SU-DHL-6 (cell line): ENCODE measurements at regions not wholly inside any gene's neighbourhood (a gene's known extent, or its start where the extent isn't known, plus 50 kb on each side); places are given as distances from the start of the nearest gene placed in this dataset.

Source experiments
- H2AFZ ChIP-seq: fragments of 200-600 bp; sonication (generic); 2 replicates; pipeline ENCODE4 v1.6.1; 2014; ENCODE audit warnings: low read depth, mild to moderate bottlenecking, moderate library complexity, mixed read lengths, antibody characterized with exemption, low read length; ENCODE audit not compliant: severe bottlenecking
- H3F3A ChIP-seq: fragments of 200-600 bp; shearing (Covaris generic); 2 replicates; pipeline ENCODE4 v1.6.0; 2016; ENCODE audit warnings: antibody characterized with exemption, mild to moderate bottlenecking; ENCODE audit not compliant: insufficient read depth
- H3K27ac ChIP-seq: fragments of 200-600 bp; sonication (generic); 2 replicates; pipeline ENCODE4 v1.5.1; 2016; ENCODE audit warnings: low read depth, mild to moderate bottlenecking, low read length, moderate library complexity, mixed read lengths
- H3K27me3 ChIP-seq: fragments of 200-600 bp; sonication (generic), shearing (Covaris generic); 2 replicates; pipeline ENCODE4 v1.6.0; 2014; ENCODE audit warnings: mild to moderate bottlenecking, low read length
- H3K36me3 ChIP-seq: fragments of 200-600 bp; sonication (generic); 2 replicates; pipeline ENCODE4 v1.6.1; 2014; ENCODE audit warnings: mild to moderate bottlenecking, low read length, mixed read lengths
- H3K4me2 ChIP-seq: fragments of 300-600, 200-600 bp; shearing (Covaris generic), sonication (generic); 2 replicates; pipeline ENCODE4 v1.6.0; 2014; ENCODE audit warnings: low read length, low read depth, mild to moderate bottlenecking; ENCODE audit not compliant: poor library complexity, severe bottlenecking
- H3K4me3 ChIP-seq: fragments of 200-600 bp; sonication (generic); 2 replicates; pipeline ENCODE4 v1.5.1; 2014; ENCODE audit warnings: antibody characterized with exemption, low read length, mild to moderate bottlenecking, mixed read lengths; ENCODE audit not compliant: insufficient read depth, poor library complexity, severe bottlenecking
- H3K79me2 ChIP-seq: fragments of 200-600 bp; sonication (generic); 2 replicates; pipeline ENCODE4 v1.6.1; 2014; ENCODE audit warnings: mild to moderate bottlenecking, low read length, moderate library complexity; ENCODE audit not compliant: insufficient read depth
- H3K9ac ChIP-seq: fragments of 200-600 bp; sonication (generic); 2 replicates; pipeline ENCODE4 v1.7.0; 2014; ENCODE audit warnings: mild to moderate bottlenecking, low read length
- H3K9me2 ChIP-seq: fragments of 200-600 bp; sonication (generic); replicated peaks from 2 replicates; pipeline ENCODE4 v1.6.1; 2014; ENCODE audit warnings: low read length; ENCODE audit not compliant: insufficient read depth
- H3K9me3 ChIP-seq: fragments of 200-600 bp; sonication (generic); 2 replicates; pipeline ENCODE4 v1.6.1; 2014; ENCODE audit warnings: low read length, mixed read lengths; ENCODE audit not compliant: insufficient read depth
- H4K20me1 ChIP-seq: fragments of 200-600 bp; sonication (generic); 2 replicates; pipeline ENCODE4 v1.6.1; 2014; ENCODE audit warnings: low read depth, mild to moderate bottlenecking, antibody characterized with exemption, low read length, moderate library complexity, mixed read lengths
- CTCF ChIP-seq: fragments of 200-600 bp; sonication (generic); IDR thresholded peaks from one replicate; pipeline ENCODE4 v1.5.1; 2017; ENCODE audit warnings: antibody characterized with exemption, mild to moderate bottlenecking, low read length, moderate library complexity; ENCODE audit not compliant: insufficient read depth, poor library complexity, severe bottlenecking
- EZH2phosphoT487 ChIP-seq: fragments of 200-600 bp; sonication (generic), shearing (Covaris generic); conservative IDR thresholded peaks from 2 replicates; pipeline ENCODE4 v1.6.1; 2018; ENCODE audit warnings: mild to moderate bottlenecking, antibody characterized with exemption, low read length, moderate library complexity, mixed read lengths

- Histone ChIP-seq H3K4me3 (no peak overlapping the region), H3K27ac (no peak overlapping the region)
Measured at GRCh38 chr12:59472273-59472672, 123.6 kb upstream of the SLC16A7 start.

GRCh38 chr12:59459966-59460660 is 135.7 kb upstream of the SLC16A7 start:
- H3K4me2 ChIP-seq, result no peak overlapping the region
- H3K79me2 ChIP-seq, result no peaks in the 10 kb centered on the region
- H3K27ac ChIP-seq, result no peak overlapping the region
- H3K9me3 ChIP-seq, result no peaks in the 10 kb centered on the region
- no peak overlapping the region for H2AFZ ChIP-seq
- H3K9ac ChIP-seq, result no peak overlapping the region
- no peak for TF ChIP-seq EZH2phosphoT487
- no peak for TF ChIP-seq CTCF
- H3K4me3 ChIP-seq, result no peak overlapping the region
- H4K20me1 ChIP-seq, result no peaks in the 10 kb centered on the region
- H3K27me3 ChIP-seq, result no peaks in the 10 kb centered on the region
- H3F3A ChIP-seq, result no peaks in the 10 kb centered on the region
- no peaks in the 10 kb centered on the region for H3K9me2 ChIP-seq
- no peaks in the 10 kb centered on the region for H3K36me3 ChIP-seq

More at GRCh38 chr12:59472273-59472672, 123.6 kb upstream of the SLC16A7 start:
- Histone ChIP-seq H3K9ac (no peak overlapping the region), H3K27me3 (no peaks in the 10 kb centered on the region), H3K4me2 (no peak overlapping the region), H3K79me2 (no peaks in the 10 kb centered on the region), H4K20me1 (no peaks in the 10 kb centered on the region), H3F3A (no peaks in the 10 kb centered on the region), H2AFZ (no peak overlapping the region), H3K36me3 (no peaks in the 10 kb centered on the region), H3K9me2 (no peaks in the 10 kb centered on the region), H3K9me3 (no peaks in the 10 kb centered on the region)
- TF ChIP-seq CTCF (no peak), EZH2phosphoT487 (no peak)

GRCh38 chr12:59453475-59453874 is 142.4 kb upstream of the SLC16A7 start:
- Histone ChIP-seq H3F3A (no peaks in the 10 kb centered on the region), H3K27me3 (no peaks in the 10 kb centered on the region), H3K4me3 (no peak overlapping the region), H3K27ac (no peak overlapping the region), H3K79me2 (no peaks in the 10 kb centered on the region), H3K4me2 (no peak overlapping the region), H2AFZ (no peak overlapping the region), H3K9ac (no peak overlapping the region), H3K9me3 (0 out of 2 replicates have a peak, but pooled peaks cover 3% of the 10 kb centered on the region), H4K20me1 (no peaks in the 10 kb centered on the region), H3K36me3 (no peaks in the 10 kb centered on the region), H3K9me2 (no peaks in the 10 kb centered on the region)
- no peak for TF ChIP-seq EZH2phosphoT487
- TF ChIP-seq CTCF, result no peak
